HG03135 (cell line): ENCODE measurements at regions not wholly inside any gene's neighbourhood (a gene's known extent, or its start where the extent isn't known, plus 50 kb on each side); places are given as distances from the start of the nearest gene placed in this dataset.

Source experiments
- ATAC-seq: cut with Tn5 transposase; IDR thresholded peaks from one replicate; pipeline ENCODE4 v1.9.1; 2021; ENCODE audit warnings: mild to moderate bottlenecking, moderate library complexity; ENCODE audit not compliant: unreplicated experiment

- no peak for ATAC-seq
These were observed 241.6 kb upstream of the SOX5 start for GRCh38 chr12:24191117-24191516.

- ATAC-seq = no peak
These were observed 236.3 kb upstream of the SOX5 start for GRCh38 chr12:24185782-24186181.

- peak; percentile 87 for ATAC-seq
These were observed 228.4 kb upstream of the SOX5 start for GRCh38 chr12:24177889-24178288.

- no peak for ATAC-seq
These were observed 226.5 kb upstream of the SOX5 start for GRCh38 chr12:24175929-24176328.

- no peak for ATAC-seq
These were observed 225.8 kb upstream of the SOX5 start for GRCh38 chr12:24175284-24175683.

GRCh38 chr12:24173067-24173466, 223.6 kb upstream of the SOX5 start:
- no peak for ATAC-seq

GRCh38 chr12:24172773-24173066, 223.2 kb upstream of the SOX5 start:
- no peak for ATAC-seq

- ATAC-seq = peak; percentile 60
These were observed 222.7 kb upstream of the SOX5 start for GRCh38 chr12:24172031-24172772.

- ATAC-seq = no peak
These were observed 205.6 kb upstream of the SOX5 start for GRCh38 chr12:24155042-24155441.

GRCh38 chr12:24153079-24153478, 203.6 kb upstream of the SOX5 start:
- no peak for ATAC-seq

- no peak for ATAC-seq
These were observed 202.8 kb upstream of the SOX5 start for GRCh38 chr12:24152270-24152669.

- ATAC-seq = no peak
These were observed 194.5 kb upstream of the SOX5 start for GRCh38 chr12:24143928-24144327.

- ATAC-seq = no peak
These were observed 189.6 kb upstream of the SOX5 start for GRCh38 chr12:24139035-24139434.

GRCh38 chr12:24138041-24138440, 188.6 kb upstream of the SOX5 start:
- no peak for ATAC-seq

GRCh38 chr12:24135158-24135850, 185.8 kb upstream of the SOX5 start:
- ATAC-seq = no peak

GRCh38 chr12:24134092-24134491, 184.6 kb upstream of the SOX5 start:
- no peak for ATAC-seq

GRCh38 chr12:24133384-24133783, 183.9 kb upstream of the SOX5 start:
- no peak for ATAC-seq

GRCh38 chr12:24127919-24128721, 178.7 kb upstream of the SOX5 start:
- no peak for ATAC-seq

- no peak for ATAC-seq
These were observed 175.8 kb upstream of the SOX5 start for GRCh38 chr12:24125280-24125679.

- ATAC-seq = no peak
These were observed 172.4 kb upstream of the SOX5 start for GRCh38 chr12:24121911-24122310.

- ATAC-seq = no peak
These were observed 169.2 kb upstream of the SOX5 start for GRCh38 chr12:24118668-24119067.

GRCh38 chr12:24116548-24116947, 167.1 kb upstream of the SOX5 start:
- ATAC-seq = no peak
